ENCODE measurements at regions not wholly inside any gene's neighbourhood (a gene's known extent, or its start where the extent isn't known, plus 50 kb on each side); places are given as distances from the start of the nearest gene placed in this dataset.

DNA sequence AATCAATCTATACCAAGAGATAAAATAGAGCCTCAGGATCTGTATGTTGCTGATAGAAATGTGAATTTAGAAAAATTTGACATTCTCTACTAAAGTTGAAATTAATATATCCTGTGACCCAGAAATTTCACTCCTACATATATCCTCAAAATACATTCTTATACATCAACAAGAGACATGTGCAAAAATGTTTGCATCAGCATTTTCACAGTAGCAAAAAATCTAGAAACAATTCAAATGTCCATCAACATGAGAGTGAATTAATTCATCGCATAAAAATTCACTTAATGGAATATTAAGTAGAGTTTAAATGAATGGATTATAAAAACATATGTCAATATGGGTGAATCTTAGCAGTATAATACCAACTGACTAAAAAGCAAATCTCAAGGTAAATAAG is 80.8 kb downstream of the GPR65 start:
- H3K9me3 ChIP-seq (replicated peaks), result no peaks in the 10 kb centered on the region
- no peaks in the 10 kb centered on the region for H3K4me1 ChIP-seq
- no peak overlapping the region for H3K4me3 ChIP-seq
- no peak overlapping the region for H3K27ac ChIP-seq (replicated peaks)
- DNase-seq, result no peak
- no peaks in the 10 kb centered on the region for H3K36me3 ChIP-seq
- H3K27me3 ChIP-seq (ENCODE audit: low read depth), result peaks cover 9% of the 10 kb centered on the region
- TF ChIP-seq, protein P1, sequence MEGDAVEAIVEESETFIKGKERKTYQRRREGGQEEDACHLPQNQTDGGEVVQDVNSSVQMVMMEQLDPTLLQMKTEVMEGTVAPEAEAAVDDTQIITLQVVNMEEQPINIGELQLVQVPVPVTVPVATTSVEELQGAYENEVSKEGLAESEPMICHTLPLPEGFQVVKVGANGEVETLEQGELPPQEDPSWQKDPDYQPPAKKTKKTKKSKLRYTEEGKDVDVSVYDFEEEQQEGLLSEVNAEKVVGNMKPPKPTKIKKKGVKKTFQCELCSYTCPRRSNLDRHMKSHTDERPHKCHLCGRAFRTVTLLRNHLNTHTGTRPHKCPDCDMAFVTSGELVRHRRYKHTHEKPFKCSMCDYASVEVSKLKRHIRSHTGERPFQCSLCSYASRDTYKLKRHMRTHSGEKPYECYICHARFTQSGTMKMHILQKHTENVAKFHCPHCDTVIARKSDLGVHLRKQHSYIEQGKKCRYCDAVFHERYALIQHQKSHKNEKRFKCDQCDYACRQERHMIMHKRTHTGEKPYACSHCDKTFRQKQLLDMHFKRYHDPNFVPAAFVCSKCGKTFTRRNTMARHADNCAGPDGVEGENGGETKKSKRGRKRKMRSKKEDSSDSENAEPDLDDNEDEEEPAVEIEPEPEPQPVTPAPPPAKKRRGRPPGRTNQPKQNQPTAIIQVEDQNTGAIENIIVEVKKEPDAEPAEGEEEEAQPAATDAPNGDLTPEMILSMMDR (IDR thresholded peaks at IDR 0.05; ENCODE audit: borderline replicate concordance), result no peak
- intact Hi-C loops (cut with micrococcal nuclease), result no loop called here

DNA sequence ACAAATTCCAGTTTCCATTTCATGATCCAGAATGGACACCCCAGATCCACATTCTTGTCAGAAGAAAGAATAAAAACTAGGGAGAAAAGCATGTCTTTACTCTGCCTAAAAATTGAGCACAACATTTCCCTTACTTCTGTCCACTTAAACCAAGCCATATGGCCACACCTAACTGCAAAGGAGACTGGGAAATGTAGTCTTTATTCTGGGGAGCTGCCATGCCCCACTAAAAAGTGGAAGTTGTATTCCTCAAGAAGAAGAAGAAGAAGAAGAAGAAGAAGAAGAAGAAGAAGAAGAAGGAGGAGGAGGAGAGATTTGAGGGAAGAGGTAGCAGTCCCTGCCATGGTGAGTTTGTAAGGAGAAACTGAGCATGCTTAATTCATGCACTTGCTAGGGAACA is 84.5 kb downstream of the GPR65 start:
- TF ChIP-seq, protein P1 (IDR thresholded peaks at IDR 0.05; ENCODE audit: borderline replicate concordance), result no peak
- DNase-seq, result no peak
- Histone ChIP-seq H3K4me3 (no peak overlapping the region), H3K36me3 (no peaks in the 10 kb centered on the region), H3K27ac (replicated peaks) (no peak overlapping the region), H3K4me1 (no peaks in the 10 kb centered on the region), H3K27me3 (ENCODE audit: low read depth) (peaks cover 9% of the 10 kb centered on the region), H3K9me3 (replicated peaks) (no peaks in the 10 kb centered on the region)
- intact Hi-C loops (cut with micrococcal nuclease), result no loop called here

DNA sequence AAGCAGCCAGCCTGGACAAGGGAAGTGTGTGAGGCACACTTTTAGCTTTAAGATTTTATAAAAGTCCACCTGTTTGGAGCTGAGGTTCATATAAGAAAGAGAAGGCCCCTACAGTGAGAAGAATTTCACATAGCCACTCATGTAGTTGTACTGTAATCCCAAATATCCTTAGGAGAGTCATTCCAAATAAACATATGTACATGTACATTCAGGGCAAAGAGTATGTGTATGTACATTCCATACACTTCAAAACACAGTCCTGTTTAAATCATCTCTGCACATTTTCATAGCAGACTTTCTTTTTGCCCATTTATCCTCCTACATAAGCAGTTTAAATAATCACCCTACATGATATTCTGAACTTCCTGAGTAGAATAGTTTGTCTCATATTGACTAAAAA is 87.6 kb downstream of the GPR65 start:
- TF ChIP-seq, protein P1 (IDR thresholded peaks at IDR 0.05; ENCODE audit: borderline replicate concordance), result no peak
- Histone ChIP-seq H3K4me1 (no peaks in the 10 kb centered on the region), H3K4me3 (no peak overlapping the region), H3K27ac (replicated peaks) (no peak overlapping the region), H3K9me3 (replicated peaks) (no peaks in the 10 kb centered on the region), H3K27me3 (ENCODE audit: low read depth) (no peaks in the 10 kb centered on the region), H3K36me3 (no peaks in the 10 kb centered on the region)
- intact Hi-C loops (cut with micrococcal nuclease), result no loop called here
- DNase-seq, result no peak

DNA sequence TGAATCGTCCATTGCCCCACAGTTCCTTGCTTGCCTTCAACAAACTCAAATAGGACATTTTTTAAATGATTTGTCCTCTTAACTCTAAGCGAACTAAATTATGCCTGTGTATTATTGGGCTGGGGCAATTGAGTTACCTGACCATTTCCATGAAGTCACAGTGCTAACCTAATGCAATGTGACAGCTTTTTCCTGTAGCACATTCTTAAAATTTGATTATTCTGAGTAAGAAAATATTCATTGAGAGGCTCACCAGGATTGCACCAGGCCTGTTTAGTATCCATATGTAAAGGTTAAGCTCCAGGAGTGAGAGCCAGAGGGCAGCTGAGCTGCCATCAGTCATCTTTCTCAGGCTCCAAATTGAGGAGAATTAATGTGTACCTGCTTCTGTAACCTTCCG is 90.9 kb downstream of the GPR65 start:
- Histone ChIP-seq H3K4me1 (no peaks in the 10 kb centered on the region), H3K27ac (replicated peaks) (no peak overlapping the region), H3K27me3 (ENCODE audit: low read depth) (no peaks in the 10 kb centered on the region), H3K4me3 (no peak overlapping the region), H3K9me3 (replicated peaks) (peaks cover 6% of the 10 kb centered on the region), H3K36me3 (no peaks in the 10 kb centered on the region)
- DNase-seq, result no peak
- intact Hi-C loops (cut with micrococcal nuclease), result no loop called here
- TF ChIP-seq, protein P1 (IDR thresholded peaks at IDR 0.05; ENCODE audit: borderline replicate concordance), result no peak

DNA sequence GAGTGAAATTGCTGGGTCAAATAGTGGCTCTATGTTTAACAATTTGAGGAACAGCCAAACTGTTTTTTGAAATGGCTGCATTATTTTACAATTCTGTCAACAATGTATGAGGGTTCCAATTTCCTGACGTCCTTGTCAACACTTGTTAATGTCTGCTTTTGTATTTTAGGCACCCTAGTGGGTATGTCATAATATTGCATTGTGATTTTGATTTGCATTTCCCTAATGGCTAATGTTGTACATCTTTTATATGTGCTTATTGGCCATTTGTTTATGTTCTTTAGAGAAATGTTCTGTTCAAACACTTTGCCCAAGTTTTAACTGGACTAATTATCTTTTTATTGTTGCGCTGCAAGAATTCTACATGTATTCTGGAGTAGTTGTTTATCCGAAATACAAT is 93.2 kb downstream of the GPR65 start:
- no peaks in the 10 kb centered on the region for H3K36me3 ChIP-seq
- H3K4me1 ChIP-seq, result no peaks in the 10 kb centered on the region
- peaks cover 7% of the 10 kb centered on the region for H3K9me3 ChIP-seq (replicated peaks)
- H3K27me3 ChIP-seq (ENCODE audit: low read depth), result no peaks in the 10 kb centered on the region
- no peak overlapping the region for H3K27ac ChIP-seq (replicated peaks)
- DNase-seq, result no peak
- TF ChIP-seq, protein P1 (IDR thresholded peaks at IDR 0.05; ENCODE audit: borderline replicate concordance), result no peak
- no peak overlapping the region for H3K4me3 ChIP-seq
- intact Hi-C loops (cut with micrococcal nuclease), result no loop called here

DNA sequence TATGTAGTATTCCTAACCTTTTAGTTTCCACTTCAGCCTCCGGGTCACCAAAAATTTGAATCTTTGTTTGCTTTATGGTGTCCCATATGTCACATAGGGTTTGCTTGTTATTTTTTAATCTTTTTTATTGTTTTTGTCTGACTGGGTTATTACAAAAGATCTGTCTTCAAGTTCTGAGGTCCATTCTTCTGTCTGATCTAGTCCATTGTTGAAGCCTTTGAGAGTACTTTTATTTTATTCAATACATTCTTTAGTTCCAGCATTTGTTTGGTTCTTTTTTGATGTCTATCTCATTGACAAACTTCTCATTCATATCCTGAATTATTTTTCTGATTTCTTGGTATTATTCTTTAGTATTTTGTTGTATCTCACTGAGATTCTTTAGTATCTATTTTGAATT is 99.8 kb downstream of the GPR65 start:
- Histone ChIP-seq H3K27ac (replicated peaks) (no peak overlapping the region), H3K36me3 (no peaks in the 10 kb centered on the region), H3K4me1 (no peaks in the 10 kb centered on the region), H3K4me3 (no peak overlapping the region), H3K27me3 (ENCODE audit: low read depth) (no peaks in the 10 kb centered on the region), H3K9me3 (replicated peaks) (peaks cover 29% of the 10 kb centered on the region)
- DNase-seq, result no peak
- TF ChIP-seq, protein P1 (IDR thresholded peaks at IDR 0.05; ENCODE audit: borderline replicate concordance), result no peak
- intact Hi-C loops (cut with micrococcal nuclease), result no loop called here
